ENCODE measurements at regions not wholly inside any gene's neighbourhood (a gene's known extent, or its start where the extent isn't known, plus 50 kb on each side); places are given as distances from the start of the nearest gene placed in this dataset.

GRCh38 chr2:185142677-185143076, 544.3 kb downstream of the ZNF804A start:
- Histone ChIP-seq H3K27ac (no peak overlapping the region), H3K36me3 (no peaks in the 10 kb centered on the region), H3K4me1 (replicated peaks) (no peaks in the 10 kb centered on the region), H3K4me3 (no peak overlapping the region), H3K27me3 (replicated peaks; ENCODE audit: insufficient read depth) (no peaks in the 10 kb centered on the region), H3K9me3 (no peaks in the 10 kb centered on the region)
- TF ChIP-seq POLR2A (IDR thresholded peaks at IDR 0.05) (no peak), CTCF (IDR thresholded peaks at IDR 0.05) (no peak), POLR2AphosphoS5 (IDR thresholded peaks at IDR 0.05) (no peak)
- WGBS, result 74% methylated on average over 1 of the region's 1 CpG
- intact Hi-C loops (cut with DNase I), result no loop called here
- DNase-seq (ENCODE audit: low spot score), result no peak

- H3K4me1 ChIP-seq (replicated peaks), result no peaks in the 10 kb centered on the region
- intact Hi-C loops (cut with DNase I), result no loop called here
Measured at GRCh38 chr2:185144159-185144919, 546.0 kb downstream of the ZNF804A start.

GRCh38 chr2:185145316-185146121, 547.2 kb downstream of the ZNF804A start:
- Histone ChIP-seq H3K9me3 (no peaks in the 10 kb centered on the region), H3K27ac (no peak overlapping the region), H3K27me3 (replicated peaks; ENCODE audit: insufficient read depth) (no peaks in the 10 kb centered on the region), H3K36me3 (no peaks in the 10 kb centered on the region), H3K4me1 (replicated peaks) (no peaks in the 10 kb centered on the region), H3K4me3 (no peak overlapping the region)
- no peak for DNase-seq (ENCODE audit: low spot score)
- WGBS, result 84% methylated on average over 11 of the region's 11 CpGs
- intact Hi-C loops (cut with DNase I), result no loop called here
- no peak for TF ChIP-seq POLR2A (IDR thresholded peaks at IDR 0.05)
- TF ChIP-seq CTCF (IDR thresholded peaks at IDR 0.05), result no peak
- no peak for TF ChIP-seq POLR2AphosphoS5 (IDR thresholded peaks at IDR 0.05)

More at GRCh38 chr2:185144159-185144919, 546.0 kb downstream of the ZNF804A start:
- H3K27ac ChIP-seq, result no peak overlapping the region
- DNase-seq (ENCODE audit: low spot score), result no peak
- no peaks in the 10 kb centered on the region for H3K36me3 ChIP-seq
- no peaks in the 10 kb centered on the region for H3K27me3 ChIP-seq (replicated peaks; ENCODE audit: insufficient read depth)
- H3K9me3 ChIP-seq, result no peaks in the 10 kb centered on the region
- TF ChIP-seq POLR2A (IDR thresholded peaks at IDR 0.05) (no peak), CTCF (IDR thresholded peaks at IDR 0.05) (no peak), POLR2AphosphoS5 (IDR thresholded peaks at IDR 0.05) (no peak)
- no peak overlapping the region for H3K4me3 ChIP-seq
- WGBS, result 85% methylated on average over 7 of the region's 7 CpGs

GRCh38 chr2:185147361-185147760, 549.0 kb downstream of the ZNF804A start:
- intact Hi-C loops (cut with DNase I), result no loop called here
- DNase-seq (ENCODE audit: low spot score), result no peak
- H3K27ac ChIP-seq, result no peak overlapping the region
- H3K4me3 ChIP-seq, result no peak overlapping the region
- H3K27me3 ChIP-seq (replicated peaks; ENCODE audit: insufficient read depth), result no peaks in the 10 kb centered on the region
- no peaks in the 10 kb centered on the region for H3K4me1 ChIP-seq (replicated peaks)
- TF ChIP-seq CTCF (IDR thresholded peaks at IDR 0.05), result no peak
- TF ChIP-seq POLR2AphosphoS5 (IDR thresholded peaks at IDR 0.05), result no peak
- no peak for TF ChIP-seq POLR2A (IDR thresholded peaks at IDR 0.05)
- 84% methylated on average over 1 of the region's 1 CpG for WGBS
- H3K9me3 ChIP-seq, result no peaks in the 10 kb centered on the region
- no peaks in the 10 kb centered on the region for H3K36me3 ChIP-seq

All from prostate gland (tissue), 2 donors.